ENCODE measurements at regions not wholly inside any gene's neighbourhood (a gene's known extent, or its start where the extent isn't known, plus 50 kb on each side); places are given as distances from the start of the nearest gene placed in this dataset.

DNA sequence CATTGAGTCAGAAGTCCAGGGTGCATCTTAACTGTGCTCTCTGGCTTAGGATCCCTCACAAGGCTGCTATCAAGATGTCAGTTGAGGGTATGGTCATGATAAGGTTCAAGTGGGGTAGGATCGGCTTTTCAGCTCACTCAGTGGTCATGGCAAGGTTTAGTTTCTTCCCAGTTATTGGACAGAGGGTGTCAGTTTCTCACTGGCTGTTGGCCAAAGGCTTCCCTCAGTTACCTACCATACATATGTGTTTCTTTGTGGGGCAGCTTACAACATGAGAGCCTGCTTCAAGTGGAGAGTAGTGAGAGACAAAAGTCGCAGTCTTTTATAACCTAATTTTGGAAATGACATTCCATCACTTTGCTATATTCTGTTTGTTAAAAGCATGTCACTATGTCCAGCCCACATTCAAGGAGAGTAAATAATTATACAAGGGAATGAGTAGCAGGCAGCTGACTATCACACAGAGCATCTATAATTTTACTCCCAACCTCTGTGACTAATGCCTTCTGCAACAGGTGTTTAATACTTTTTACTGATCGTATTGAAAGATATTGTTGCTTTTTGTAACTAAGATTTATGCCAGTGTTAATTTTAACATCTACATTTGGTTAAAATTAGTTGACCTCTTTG lies 572.8 kb upstream of the FBXO33 start:
- H3K4me1 Mint-ChIP-seq: no peaks in the 10 kb centered on the region
- H3K36me3 Mint-ChIP-seq: no peaks in the 10 kb centered on the region
- no peak overlapping the region for H3K27ac Mint-ChIP-seq
- peaks cover 3 to 5% of the 10 kb centered on the region in 2 donors for H3K9me3 Mint-ChIP-seq
- no peak overlapping the region for H3K27ac ChIP-seq (ENCODE audit: low read length)
- intact Hi-C loops (cut with micrococcal nuclease): no loop called here
- H3K9me3 ChIP-seq (ENCODE audit: control insufficient read depth, insufficient read depth, low read length): no peaks in the 10 kb centered on the region
- H3K4me1 ChIP-seq (ENCODE audit: control insufficient read depth, insufficient read depth, low read length): no peaks in the 10 kb centered on the region
- ATAC-seq (no peak), DNase-seq (no peak)
- H3K4me3 ChIP-seq (ENCODE audit: low read length): no peak overlapping the region
- H3K36me3 ChIP-seq (ENCODE audit: control insufficient read depth, insufficient read depth, low read length): no peaks in the 10 kb centered on the region
- no peak overlapping the region for H3K4me3 Mint-ChIP-seq
- H3K27me3 ChIP-seq (ENCODE audit: control insufficient read depth, insufficient read depth, low read length): no peaks in the 10 kb centered on the region
- H3K27me3 Mint-ChIP-seq (ENCODE audit: low read depth in 2 of 2): no peaks in the 10 kb centered on the region
- 83% methylated on average over 2 of the region's 3 CpGs for WGBS (ENCODE audit: insufficient coverage)
- TF ChIP-seq, protein P1, sequence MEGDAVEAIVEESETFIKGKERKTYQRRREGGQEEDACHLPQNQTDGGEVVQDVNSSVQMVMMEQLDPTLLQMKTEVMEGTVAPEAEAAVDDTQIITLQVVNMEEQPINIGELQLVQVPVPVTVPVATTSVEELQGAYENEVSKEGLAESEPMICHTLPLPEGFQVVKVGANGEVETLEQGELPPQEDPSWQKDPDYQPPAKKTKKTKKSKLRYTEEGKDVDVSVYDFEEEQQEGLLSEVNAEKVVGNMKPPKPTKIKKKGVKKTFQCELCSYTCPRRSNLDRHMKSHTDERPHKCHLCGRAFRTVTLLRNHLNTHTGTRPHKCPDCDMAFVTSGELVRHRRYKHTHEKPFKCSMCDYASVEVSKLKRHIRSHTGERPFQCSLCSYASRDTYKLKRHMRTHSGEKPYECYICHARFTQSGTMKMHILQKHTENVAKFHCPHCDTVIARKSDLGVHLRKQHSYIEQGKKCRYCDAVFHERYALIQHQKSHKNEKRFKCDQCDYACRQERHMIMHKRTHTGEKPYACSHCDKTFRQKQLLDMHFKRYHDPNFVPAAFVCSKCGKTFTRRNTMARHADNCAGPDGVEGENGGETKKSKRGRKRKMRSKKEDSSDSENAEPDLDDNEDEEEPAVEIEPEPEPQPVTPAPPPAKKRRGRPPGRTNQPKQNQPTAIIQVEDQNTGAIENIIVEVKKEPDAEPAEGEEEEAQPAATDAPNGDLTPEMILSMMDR (IDR thresholded peaks at IDR 0.05): no peak

- intact Hi-C loops (cut with micrococcal nuclease): no loop called here
- WGBS (ENCODE audit: insufficient coverage): 67% methylated on average over 4 of the region's 5 CpGs
- H3K36me3 Mint-ChIP-seq: no peaks in the 10 kb centered on the region
- no peaks in the 10 kb centered on the region for H3K36me3 ChIP-seq (ENCODE audit: control insufficient read depth, insufficient read depth, low read length)
- no peaks in the 10 kb centered on the region for H3K4me1 ChIP-seq (ENCODE audit: control insufficient read depth, insufficient read depth, low read length)
- no peaks in the 10 kb centered on the region for H3K27me3 ChIP-seq (ENCODE audit: control insufficient read depth, insufficient read depth, low read length)
- no peak overlapping the region for H3K27ac Mint-ChIP-seq
- no peaks in the 10 kb centered on the region for H3K9me3 ChIP-seq (ENCODE audit: control insufficient read depth, insufficient read depth, low read length)
- DNase-seq (no peak), ATAC-seq (no peak)
- TF ChIP-seq, protein P1 (IDR thresholded peaks at IDR 0.05): no peak
- peaks cover 3% of the 10 kb centered on the region in 2 donors for H3K9me3 Mint-ChIP-seq
- no peaks in the 10 kb centered on the region for H3K4me1 Mint-ChIP-seq
- no peak overlapping the region for H3K4me3 ChIP-seq (ENCODE audit: low read length)
- H3K4me3 Mint-ChIP-seq: no peak overlapping the region
- H3K27ac ChIP-seq (ENCODE audit: low read length): no peak overlapping the region
- no peaks in the 10 kb centered on the region for H3K27me3 Mint-ChIP-seq (ENCODE audit: low read depth in 2 of 2)
These were observed 571.5 kb upstream of the FBXO33 start for GRCh38 chr14:40003773-40004172.

DNA sequence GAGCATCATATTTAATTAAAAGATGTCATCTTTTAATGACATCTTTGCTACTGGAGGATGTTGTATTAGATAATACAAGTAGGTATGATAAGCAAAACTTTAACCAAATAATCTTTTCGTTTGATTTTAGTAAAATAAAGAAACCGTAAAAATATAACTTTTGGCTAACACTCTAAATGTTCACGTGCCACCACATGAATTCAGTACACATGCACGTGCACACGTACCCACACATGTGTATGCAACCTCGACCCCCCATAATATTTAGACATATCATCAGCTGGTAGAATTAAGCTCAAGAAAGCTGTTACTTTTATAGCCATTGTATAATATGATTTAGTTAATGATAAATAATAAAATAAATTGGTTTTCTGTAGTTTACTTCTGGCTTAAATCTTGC lies 566.6 kb upstream of the FBXO33 start:
- no peak for DNase-seq
- intact Hi-C loops (cut with micrococcal nuclease): no loop called here
- Mint-ChIP-seq H3K4me3 (no peak overlapping the region), H3K36me3 (no peaks in the 10 kb centered on the region), H3K27ac (no peak overlapping the region), H3K9me3 (peaks cover 4 to 8% of the 10 kb centered on the region in 2 donors), H3K27me3 (ENCODE audit: low read depth in 2 of 2) (no peaks in the 10 kb centered on the region), H3K4me1 (no peaks in the 10 kb centered on the region)
- WGBS (ENCODE audit: insufficient coverage): 84% methylated on average over 6 of the region's 6 CpGs
- H3K27me3 ChIP-seq (ENCODE audit: control insufficient read depth, insufficient read depth, low read length): no peaks in the 10 kb centered on the region
- H3K9me3 ChIP-seq (ENCODE audit: control insufficient read depth, insufficient read depth, low read length): no peaks in the 10 kb centered on the region
- ATAC-seq: no peak
- no peak overlapping the region for H3K27ac ChIP-seq (ENCODE audit: low read length)
- H3K36me3 ChIP-seq (ENCODE audit: control insufficient read depth, insufficient read depth, low read length): no peaks in the 10 kb centered on the region
- TF ChIP-seq, protein P1 (IDR thresholded peaks at IDR 0.05): no peak
- no peaks in the 10 kb centered on the region for H3K4me1 ChIP-seq (ENCODE audit: control insufficient read depth, insufficient read depth, low read length)
- no peak overlapping the region for H3K4me3 ChIP-seq (ENCODE audit: low read length)

GRCh38 chr14:39998114-39998513 lies 565.9 kb upstream of the FBXO33 start:
- no peaks in the 10 kb centered on the region for H3K9me3 ChIP-seq (ENCODE audit: control insufficient read depth, insufficient read depth, low read length)
- no CpG with 5 or more reads among the region's 2 CpGs for WGBS (ENCODE audit: insufficient coverage)
- H3K27ac Mint-ChIP-seq: no peak overlapping the region
- H3K4me3 Mint-ChIP-seq: no peak overlapping the region
- no peaks in the 10 kb centered on the region for H3K36me3 Mint-ChIP-seq
- no peaks in the 10 kb centered on the region for H3K4me1 Mint-ChIP-seq
- H3K9me3 Mint-ChIP-seq: peaks cover 4 to 5% of the 10 kb centered on the region in 2 donors
- TF ChIP-seq, protein P1 (IDR thresholded peaks at IDR 0.05): no peak
- H3K4me1 ChIP-seq (ENCODE audit: control insufficient read depth, insufficient read depth, low read length): no peaks in the 10 kb centered on the region
- DNase-seq: no peak
- ATAC-seq: no peak
- H3K27me3 ChIP-seq (ENCODE audit: control insufficient read depth, insufficient read depth, low read length): no peaks in the 10 kb centered on the region
- no peak overlapping the region for H3K27ac ChIP-seq (ENCODE audit: low read length)
- no peak overlapping the region for H3K4me3 ChIP-seq (ENCODE audit: low read length)
- no peaks in the 10 kb centered on the region for H3K36me3 ChIP-seq (ENCODE audit: control insufficient read depth, insufficient read depth, low read length)
- H3K27me3 Mint-ChIP-seq (ENCODE audit: low read depth in 2 of 2): no peaks in the 10 kb centered on the region
- intact Hi-C loops (cut with micrococcal nuclease): no loop called here
